NCI-H1048 (cell line): ENCODE measurements at regions not wholly inside any gene's neighbourhood (a gene's known extent, or its start where the extent isn't known, plus 50 kb on each side); places are given as distances from the start of the nearest gene placed in this dataset.

Experiments used
- DNase-seq: peaks from one replicate; lab custom pipeline; 2025; lab: John Stamatoyannopoulos, UW

DNA sequence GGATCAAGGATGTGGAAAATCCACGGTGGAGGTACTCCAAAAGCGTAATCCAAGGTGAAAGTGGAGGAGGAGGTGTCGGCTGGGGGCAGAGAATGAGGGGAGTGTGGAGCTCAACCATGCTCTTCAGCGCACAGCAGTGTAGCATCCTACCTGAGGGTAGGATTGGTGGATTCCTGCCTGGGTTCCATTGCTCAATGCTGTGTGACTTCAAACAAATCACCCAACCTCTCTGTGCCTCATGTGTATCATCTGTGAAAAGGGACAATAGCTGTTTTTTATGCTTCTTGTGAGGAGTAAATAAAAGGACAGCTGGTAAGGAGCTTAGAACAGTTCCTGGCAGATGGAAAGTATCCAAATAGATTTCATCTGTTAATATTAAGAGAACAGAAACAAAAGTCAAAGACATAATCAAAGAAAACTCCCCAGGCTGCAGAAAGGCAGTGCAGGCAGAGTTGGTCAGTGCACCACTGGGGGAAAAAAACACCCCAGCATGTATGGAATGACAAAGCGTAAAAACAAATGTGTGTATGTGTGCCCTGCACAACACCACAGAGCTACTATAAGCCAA lies 130.0 kb upstream of the HDAC4 start:
- no peak for DNase-seq

GRCh38 chr2:239529313-239530015 lies 128.6 kb upstream of the HDAC4 start:
- no peak for DNase-seq

- DNase-seq: no peak
Observed at GRCh38 chr2:239528883-239529282, 128.1 kb upstream of the HDAC4 start.

DNA sequence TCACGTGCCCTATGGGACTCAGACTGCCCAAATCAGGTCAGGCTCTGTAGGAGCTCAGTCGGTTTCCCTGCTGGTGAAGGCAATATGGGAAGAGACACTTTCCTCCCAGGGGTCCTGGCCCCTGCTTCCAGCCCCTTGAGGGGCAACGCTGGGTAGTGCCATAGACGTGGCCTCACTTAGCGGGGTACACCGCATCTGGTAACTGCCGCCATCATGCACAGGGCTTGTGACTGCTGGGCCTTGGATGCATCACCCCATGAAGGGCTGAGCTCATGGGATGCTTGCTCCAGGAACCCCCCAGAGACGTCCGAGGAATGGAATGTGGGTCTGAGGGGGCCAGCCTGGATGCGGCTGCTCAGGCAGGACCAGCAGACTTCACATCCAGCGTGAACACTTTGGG lies 127.3 kb upstream of the HDAC4 start:
- no peak for DNase-seq

DNA sequence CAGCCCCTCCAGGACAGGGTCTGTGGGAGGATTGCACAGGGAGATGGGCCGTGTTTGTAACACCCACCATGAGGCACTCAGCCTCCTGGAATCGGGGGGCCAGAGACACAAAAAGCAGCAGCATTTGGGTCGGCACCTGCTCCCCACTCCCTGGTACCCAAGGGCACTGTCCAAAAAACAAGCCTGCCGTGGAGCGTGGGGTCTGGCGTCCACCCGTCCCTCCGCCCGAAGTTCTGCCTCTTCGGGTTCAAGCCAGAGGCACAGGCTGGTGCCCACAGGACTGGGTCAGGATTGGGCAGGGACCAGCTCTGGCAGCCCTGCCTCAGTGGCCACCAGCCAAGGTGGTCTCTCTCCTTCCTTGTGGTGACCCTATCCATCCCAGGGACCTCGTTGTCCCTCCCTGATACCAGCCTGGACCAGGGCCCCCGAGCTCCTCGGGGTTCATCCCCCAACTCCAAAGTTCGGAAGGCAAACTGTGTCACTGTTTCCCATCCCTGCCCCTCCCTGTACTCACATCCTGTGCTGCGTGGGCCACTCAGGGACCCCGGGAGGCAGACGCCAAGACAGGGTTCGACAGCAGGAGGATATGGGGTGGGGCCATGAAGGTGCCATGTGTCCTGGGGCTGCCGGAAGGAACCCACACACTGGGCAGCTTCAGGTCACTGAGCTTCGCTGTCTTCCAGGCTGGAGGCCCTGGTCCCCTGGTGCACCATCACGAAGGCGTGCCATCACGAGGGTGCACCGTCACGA lies 126.0 kb upstream of the HDAC4 start:
- DNase-seq: no peak

DNA sequence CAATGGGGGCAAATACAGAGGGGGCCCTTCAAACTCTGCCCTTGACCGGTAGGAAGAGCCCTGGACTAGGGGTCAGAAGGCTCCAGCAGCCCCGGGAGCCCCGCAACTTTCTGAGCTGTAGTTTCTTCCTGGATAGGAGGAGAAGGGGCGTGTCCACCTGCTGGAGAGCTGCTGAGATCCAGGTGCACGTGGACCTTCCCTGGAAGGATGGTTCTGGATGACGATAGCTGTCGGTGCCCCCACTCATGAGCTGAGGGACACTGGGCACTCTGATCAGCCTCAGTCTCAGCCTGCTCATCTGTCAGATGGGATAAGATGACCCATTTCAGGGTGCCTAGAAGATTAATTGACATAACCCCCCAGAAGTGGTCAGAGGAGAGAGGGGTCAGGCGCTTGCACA lies 125.2 kb upstream of the HDAC4 start:
- DNase-seq: no peak

DNA sequence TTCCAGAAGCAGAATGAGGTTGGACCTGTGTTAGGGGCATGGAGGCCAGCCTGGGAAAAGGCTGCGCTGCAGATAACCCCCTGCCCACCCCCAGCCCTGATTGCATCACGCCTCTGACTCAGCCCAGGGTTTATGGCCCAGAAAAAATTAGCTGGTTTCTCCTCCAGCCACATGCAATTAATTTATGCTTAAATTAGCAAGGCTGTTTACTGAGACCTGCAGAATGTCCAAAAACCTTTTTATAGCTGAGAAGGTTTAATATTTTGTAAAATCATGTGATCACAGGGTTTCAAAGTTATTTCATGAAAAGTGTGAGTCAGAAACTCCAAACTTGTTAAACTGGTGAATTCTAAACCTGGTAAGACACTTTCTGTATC lies 123.1 kb upstream of the HDAC4 start:
- no peak for DNase-seq

DNA sequence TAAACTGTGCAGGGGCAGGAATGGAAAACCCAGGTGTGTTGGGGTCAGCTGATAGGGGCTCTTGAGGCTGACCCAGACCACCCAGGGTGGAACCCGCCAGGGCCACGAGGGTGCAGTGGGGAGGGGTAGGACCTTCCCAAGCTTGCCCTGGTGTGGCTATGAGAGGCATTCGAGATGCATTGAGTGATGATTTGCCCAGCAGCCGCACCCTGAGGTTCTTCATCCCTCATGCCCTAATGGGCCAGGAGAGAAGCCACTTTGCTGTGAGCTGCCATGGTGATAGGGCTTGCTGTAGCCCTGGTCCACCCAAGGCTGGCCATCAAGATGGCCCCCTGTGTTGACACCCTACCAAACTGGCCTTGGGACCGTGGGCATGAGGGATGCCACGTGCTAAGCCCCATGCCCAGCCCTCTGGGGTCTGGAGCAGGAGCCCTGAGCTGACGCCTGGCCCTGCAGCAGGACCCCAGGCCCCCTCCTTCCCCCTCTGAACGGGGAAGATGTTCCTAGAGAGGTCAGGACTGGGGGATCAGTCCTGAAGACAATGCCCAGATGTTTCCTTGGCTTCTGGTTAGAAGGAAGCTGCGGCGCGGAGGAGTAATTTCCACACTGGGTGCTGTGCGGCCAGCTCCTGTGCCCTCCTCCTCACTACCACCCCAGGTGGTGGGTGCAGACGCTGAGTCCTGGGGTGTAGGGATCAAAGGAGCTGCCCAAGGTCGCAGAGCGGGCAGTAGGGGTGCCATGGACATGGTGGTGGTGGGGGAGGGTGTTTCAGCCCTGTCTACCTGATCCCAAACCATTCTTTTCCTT lies 122.5 kb upstream of the HDAC4 start:
- DNase-seq: no peak

- no peak for DNase-seq
Observed at GRCh38 chr2:239522740-239523119, 121.9 kb upstream of the HDAC4 start.

DNA sequence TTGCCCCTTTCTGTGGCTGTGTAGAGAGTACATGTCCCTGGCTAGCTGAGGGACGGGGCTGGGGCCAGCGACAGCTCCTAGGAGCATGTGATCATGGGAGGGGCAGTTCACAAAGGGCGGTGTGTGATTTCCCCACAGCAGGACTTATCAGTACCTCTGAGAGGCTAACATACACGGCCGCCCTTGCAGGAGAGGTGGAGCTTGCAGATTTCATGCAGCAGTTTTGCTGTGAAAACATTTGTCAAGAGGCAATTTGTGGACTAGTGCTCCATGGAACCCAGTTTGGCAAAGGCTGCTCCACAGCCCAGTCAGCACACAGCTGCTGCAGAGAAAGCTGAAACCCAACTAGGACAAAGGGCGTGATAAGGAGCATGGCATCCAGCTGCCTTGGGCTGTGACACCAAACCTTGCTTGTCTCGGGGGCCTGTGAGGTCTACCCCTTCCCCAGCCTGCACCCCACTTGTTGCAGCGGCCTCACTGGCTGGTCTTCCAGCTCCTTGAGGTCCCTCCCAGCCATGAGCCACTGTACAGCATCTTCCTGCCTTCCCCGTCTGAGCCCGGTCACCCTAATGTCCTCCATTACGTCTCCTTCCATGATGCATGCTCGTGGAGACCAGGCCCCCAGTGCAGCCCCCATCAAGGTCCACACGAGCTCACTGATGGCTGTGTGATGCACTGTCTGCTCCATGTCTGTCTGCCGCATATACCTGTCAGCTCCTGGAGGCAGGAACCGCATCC lies 121.4 kb upstream of the HDAC4 start:
- DNase-seq: no peak

- no peak for DNase-seq
Observed at GRCh38 chr2:239521518-239521815, 120.6 kb upstream of the HDAC4 start.

- DNase-seq: no peak
Observed at GRCh38 chr2:239520811-239521517, 120.1 kb upstream of the HDAC4 start.

- no peak for DNase-seq
Observed at GRCh38 chr2:239519921-239520585, 119.2 kb upstream of the HDAC4 start.

DNA sequence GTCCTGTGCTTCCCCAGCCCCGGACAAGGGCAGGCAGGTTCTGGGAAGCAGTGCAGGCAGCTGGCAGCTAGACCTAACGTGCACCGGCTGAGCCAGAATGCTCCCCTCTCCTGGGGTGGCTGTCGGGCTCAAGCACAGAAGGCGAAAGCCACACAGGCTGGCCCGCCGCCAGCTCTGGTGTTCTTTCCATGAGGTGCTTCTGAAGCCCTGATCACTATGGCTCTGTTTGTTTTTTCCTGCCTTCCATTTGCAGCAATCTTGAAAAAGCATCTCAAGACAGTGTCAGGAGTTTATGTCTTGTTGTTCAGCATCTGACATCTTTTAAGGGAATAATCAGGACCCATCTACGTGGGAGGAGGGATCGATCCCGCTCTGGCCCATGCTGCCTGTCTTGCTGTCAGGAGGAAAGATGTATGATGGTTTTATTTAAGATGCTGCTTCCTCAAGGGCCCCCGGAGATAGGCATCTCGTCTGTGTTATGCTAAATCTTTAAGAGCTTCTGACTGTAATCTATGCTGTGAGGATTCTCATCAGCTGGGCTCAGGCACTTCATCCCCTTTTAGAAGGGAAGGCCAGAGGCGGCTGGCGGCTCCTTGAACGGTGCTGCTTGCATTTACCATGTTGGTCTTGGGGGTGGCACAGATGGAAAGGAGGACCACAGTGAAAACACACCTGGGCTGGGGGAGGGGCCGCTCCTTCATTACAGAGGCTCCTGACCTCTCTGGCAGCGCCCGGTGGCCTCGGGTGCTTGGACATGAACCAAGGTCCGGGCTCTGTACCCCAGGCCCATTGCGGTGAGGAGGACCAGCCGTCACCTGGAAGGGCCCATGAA lies 118.5 kb upstream of the HDAC4 start:
- no peak for DNase-seq

- DNase-seq: no peak
Observed at GRCh38 chr2:239518286-239519088, 117.7 kb upstream of the HDAC4 start.

GRCh38 chr2:239517686-239518085 lies 116.9 kb upstream of the HDAC4 start:
- no peak for DNase-seq

DNA sequence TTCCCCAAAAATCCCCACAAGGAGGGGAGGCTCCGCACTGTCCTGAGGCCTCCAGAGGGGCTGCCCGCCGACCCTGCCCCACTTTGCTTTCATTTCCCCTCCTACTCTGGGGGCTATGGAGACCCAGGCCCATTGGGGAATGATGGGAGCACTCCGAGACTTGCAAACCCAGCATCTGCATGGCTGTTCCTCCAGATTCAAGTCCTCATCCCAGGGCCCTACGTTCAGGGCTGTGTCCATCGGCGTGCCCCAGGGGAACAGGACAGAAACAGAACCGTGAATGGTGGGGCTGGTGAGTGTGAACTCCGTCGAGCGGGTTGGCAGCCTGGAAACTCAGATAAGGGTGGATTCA lies 116.1 kb upstream of the HDAC4 start:
- DNase-seq: no peak

- no peak for DNase-seq
Observed at GRCh38 chr2:239516286-239516953, 115.6 kb upstream of the HDAC4 start.
